ENCODE measurements at regions not wholly inside any gene's neighbourhood (a gene's known extent, or its start where the extent isn't known, plus 50 kb on each side); places are given as distances from the start of the nearest gene placed in this dataset.
"Not testable (repeated sequence)": the region's sequence is repeated elsewhere in the genome, so short reads cannot be mapped to it uniquely, and the experiment has no call there.

GRCh38 chr15:53022788-53023187 is 232.7 kb upstream of the ONECUT1 start:
- no peaks in the 10 kb centered on the region for H3K36me3 ChIP-seq
- no peaks in the 10 kb centered on the region for H3K4me1 ChIP-seq
- intact Hi-C loops (cut with DNase I) = no loop called here
- WGBS = 79% methylated on average over 4 of the region's 4 CpGs
- no peak for DNase-seq (ENCODE audit: extremely low spot score)
- H3K4me3 ChIP-seq = no peak overlapping the region
- TF ChIP-seq EP300 (IDR thresholded peaks at IDR 0.05) = no peak
- peaks cover 0 to 6% (median 0%) of the 10 kb centered on the region in 4 donors for H3K9me3 ChIP-seq
- no peak overlapping the region for H3K27ac ChIP-seq (replicated peaks in 1 of 4)
- no peaks in the 10 kb centered on the region for H3K27me3 ChIP-seq

GRCh38 chr15:53013329-53013728 is 223.2 kb upstream of the ONECUT1 start:
- Histone ChIP-seq H3K36me3 (no peaks in the 10 kb centered on the region), H3K27me3 (no peaks in the 10 kb centered on the region), H3K9me3 (no peaks in the 10 kb centered on the region), H3K27ac (replicated peaks in 1 of 4) (no peak overlapping the region), H3K4me1 (no peaks in the 10 kb centered on the region), H3K4me3 (no peak overlapping the region)
- no peak for DNase-seq (ENCODE audit: extremely low spot score)
- intact Hi-C loops (cut with DNase I) = no loop called here
- WGBS = 97% methylated on average over 2 of the region's 2 CpGs
- no peak for TF ChIP-seq POLR2AphosphoS5 (IDR thresholded peaks at IDR 0.05)
- no peak for TF ChIP-seq EP300 (IDR thresholded peaks at IDR 0.05)
- no peak for TF ChIP-seq CTCF (IDR thresholded peaks at IDR 0.05)
- no peak for TF ChIP-seq POLR2A (IDR thresholded peaks at IDR 0.05; ENCODE audit: low read depth)

GRCh38 chr15:53011779-53012178 is 221.6 kb upstream of the ONECUT1 start:
- DNase-seq (ENCODE audit: extremely low spot score); H3K27me3 ChIP-seq; H3K27ac ChIP-seq (replicated peaks in 1 of 4); H3K36me3 ChIP-seq; H3K4me3 ChIP-seq; intact Hi-C loops (cut with DNase I); H3K9me3 ChIP-seq; H3K4me1 ChIP-seq: not testable (repeated sequence)
- 84% methylated on average over 2 of the region's 2 CpGs for WGBS

- H3K9me3 ChIP-seq = no peaks in the 10 kb centered on the region
- no peak for TF ChIP-seq POLR2AphosphoS5 (IDR thresholded peaks at IDR 0.05)
- no peak for TF ChIP-seq EP300 (IDR thresholded peaks at IDR 0.05)
- no peak for TF ChIP-seq CTCF (IDR thresholded peaks at IDR 0.05)
- TF ChIP-seq POLR2A (IDR thresholded peaks at IDR 0.05; ENCODE audit: low read depth) = no peak
- no peak for DNase-seq (ENCODE audit: extremely low spot score)
- no peaks in the 10 kb centered on the region for H3K27me3 ChIP-seq
- 58% methylated on average over 1 of the region's 1 CpG for WGBS
- H3K36me3 ChIP-seq = no peaks in the 10 kb centered on the region
- H3K27ac ChIP-seq (replicated peaks in 1 of 4) = no peak overlapping the region
- no peak overlapping the region for H3K4me3 ChIP-seq
- intact Hi-C loops (cut with DNase I) = no loop called here
- H3K4me1 ChIP-seq = no peaks in the 10 kb centered on the region
These were observed 219.0 kb upstream of the ONECUT1 start for GRCh38 chr15:53009093-53009492.

GRCh38 chr15:53000409-53000808 is 210.3 kb upstream of the ONECUT1 start:
- Histone ChIP-seq H3K27me3 (no peaks in the 10 kb centered on the region), H3K4me1 (no peaks in the 10 kb centered on the region), H3K27ac (replicated peaks in 1 of 4) (no peak overlapping the region), H3K4me3 (no peak overlapping the region), H3K36me3 (no peaks in the 10 kb centered on the region), H3K9me3 (peaks cover 0 to 5% (median 0%) of the 10 kb centered on the region in 4 donors)
- 51% methylated on average over 4 of the region's 4 CpGs for WGBS
- TF ChIP-seq EP300 (IDR thresholded peaks at IDR 0.05) (no peak), CTCF (IDR thresholded peaks at IDR 0.05) (no peak), POLR2A (IDR thresholded peaks at IDR 0.05; ENCODE audit: low read depth) (no peak), POLR2AphosphoS5 (IDR thresholded peaks at IDR 0.05) (no peak)
- DNase-seq (ENCODE audit: extremely low spot score) = no peak
- intact Hi-C loops (cut with DNase I) = no loop called here

GRCh38 chr15:52997123-52997522 is 207.0 kb upstream of the ONECUT1 start:
- no peak for DNase-seq (ENCODE audit: extremely low spot score)
- Histone ChIP-seq H3K36me3 (no peaks in the 10 kb centered on the region), H3K27me3 (no peaks in the 10 kb centered on the region), H3K4me1 (no peaks in the 10 kb centered on the region), H3K9me3 (peaks cover 0 to 12% (median 8%) of the 10 kb centered on the region in 4 donors), H3K27ac (replicated peaks in 1 of 4) (no peak overlapping the region), H3K4me3 (no peak overlapping the region)
- intact Hi-C loops (cut with DNase I) = no loop called here
- TF ChIP-seq CTCF (IDR thresholded peaks at IDR 0.05) (no peak), EP300 (IDR thresholded peaks at IDR 0.05) (no peak), POLR2A (IDR thresholded peaks at IDR 0.05; ENCODE audit: low read depth) (no peak), POLR2AphosphoS5 (IDR thresholded peaks at IDR 0.05) (no peak)

Measured in esophagus muscularis mucosa (tissue), 4 donors.